Stimulated activated naive CD8-positive, alpha-beta T cell treated with anti-CD3 and anti-CD28 coated beads, Interleukin-15, Interleukin-2, amounts not matched to agents 100 U/mL and 50 U/mL, for 24 hours (primary cell): ENCODE measurements at regions not wholly inside any gene's neighbourhood (a gene's known extent, or its start where the extent isn't known, plus 50 kb on each side); places are given as distances from the start of the nearest gene placed in this dataset.
"Not testable (repeated sequence)": the region's sequence is repeated elsewhere in the genome, so short reads cannot be mapped to it uniquely, and the experiment has no call there.

Source experiments
- ATAC-seq: fragments of 150-1000 bp; cut with Tn5 transposase; one replicate; pipeline ENCODE4 v1.10.0; 2021
- DNase-seq: peaks from one replicate; pipeline ENCODE4 v3.0.0; 2021

DNA sequence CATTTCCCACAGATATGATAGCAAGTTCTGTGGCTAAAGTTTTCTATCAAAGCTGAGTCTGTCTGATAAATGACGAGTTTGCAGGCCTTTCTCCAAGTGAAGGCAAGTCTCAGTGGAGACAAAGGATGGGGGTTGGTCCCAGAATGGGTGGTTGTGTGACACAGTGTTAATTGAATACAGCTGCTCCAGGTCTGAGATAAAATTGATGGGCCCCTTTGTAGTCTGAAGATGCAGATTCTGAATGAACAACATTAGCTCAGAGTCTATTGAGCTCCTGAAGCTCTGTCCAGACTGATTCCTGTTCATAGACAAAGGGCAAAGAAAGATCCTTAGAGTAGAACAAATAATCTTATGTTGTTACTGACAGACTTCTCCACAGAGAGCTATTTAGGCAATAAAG is 296.9 kb upstream of the CYRIA start:
- DNase-seq (no peak), ATAC-seq (no peak)

DNA sequence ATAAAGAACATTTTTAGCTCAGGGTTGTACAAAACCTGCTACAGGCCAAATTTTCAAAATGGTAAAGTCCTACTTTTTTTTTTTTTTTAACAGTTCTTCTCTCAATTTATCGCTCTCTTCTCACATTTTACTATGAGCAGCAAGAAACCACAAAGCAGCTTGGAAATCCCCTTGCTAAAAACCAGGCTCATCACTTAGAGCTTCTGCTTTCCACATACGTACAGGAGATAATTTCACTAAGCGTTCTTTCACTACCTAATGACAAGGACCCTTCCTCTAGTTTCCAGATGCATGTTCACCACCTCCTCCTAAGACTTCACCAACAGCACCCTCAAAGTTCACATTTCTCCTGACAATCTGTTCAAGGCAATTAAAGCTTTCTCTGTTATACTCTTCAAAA is 294.9 kb upstream of the CYRIA start:
- ATAC-seq: no peak
- DNase-seq: no peak

DNA sequence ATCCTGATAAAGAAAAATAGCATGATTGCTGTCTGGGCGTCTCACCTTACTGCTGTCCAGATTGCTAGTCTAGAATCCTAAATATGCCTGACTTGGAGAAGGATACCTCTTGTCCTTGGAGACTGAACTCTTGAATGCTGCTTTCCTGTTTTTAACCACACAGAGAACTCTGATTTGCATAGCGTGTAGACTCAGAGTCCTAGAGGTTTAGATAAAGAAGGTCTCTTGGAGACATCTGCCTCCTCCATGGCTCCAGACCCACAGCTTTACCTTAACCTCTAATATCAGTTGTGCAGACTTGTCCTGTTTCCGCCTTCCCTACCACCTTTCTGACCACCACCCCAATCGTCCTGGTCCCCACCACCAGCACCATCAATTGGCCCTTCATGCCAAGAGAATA is 292.6 kb upstream of the CYRIA start:
- DNase-seq: no peak
- ATAC-seq: no peak

DNA sequence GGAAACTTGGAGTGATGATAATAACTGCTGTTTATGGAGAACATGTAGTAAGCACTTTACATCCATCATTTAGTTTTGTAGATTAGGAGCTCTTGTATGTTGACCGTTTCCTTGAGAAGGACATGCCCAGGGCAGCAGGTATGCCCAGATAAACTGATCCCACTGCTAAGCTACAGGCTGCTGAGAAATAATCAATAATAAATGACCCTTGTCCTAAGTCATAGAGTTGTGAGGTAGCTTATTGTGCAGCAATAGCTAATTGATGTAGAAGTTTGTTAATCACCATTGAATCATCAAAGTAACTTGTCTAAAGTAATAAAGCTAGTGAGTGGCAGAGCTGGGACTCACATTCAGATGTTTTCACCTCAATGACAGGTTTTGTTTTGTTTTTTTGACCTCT is 287.2 kb upstream of the CYRIA start:
- DNase-seq (no peak), ATAC-seq (no peak)

DNA sequence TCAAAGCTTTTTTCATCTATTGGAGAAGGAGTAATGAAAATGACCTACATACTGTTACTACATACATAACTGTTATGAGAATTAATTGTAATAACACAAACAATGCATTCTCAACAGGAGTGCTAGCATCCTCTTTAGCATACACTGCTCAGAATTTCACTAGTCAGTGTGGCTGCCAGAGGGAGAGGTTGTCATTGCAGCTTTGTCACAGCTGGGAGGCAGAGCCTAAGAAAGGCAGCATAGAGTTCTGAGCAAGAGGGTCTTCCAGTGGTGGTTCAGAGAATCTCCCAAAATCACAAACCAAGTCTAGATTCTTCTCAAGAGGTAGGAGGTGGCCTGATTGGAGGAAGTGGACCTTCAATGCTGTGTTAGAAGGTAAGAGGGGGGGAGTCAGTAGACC is 286.7 kb upstream of the CYRIA start:
- DNase-seq: no peak
- no peak for ATAC-seq

DNA sequence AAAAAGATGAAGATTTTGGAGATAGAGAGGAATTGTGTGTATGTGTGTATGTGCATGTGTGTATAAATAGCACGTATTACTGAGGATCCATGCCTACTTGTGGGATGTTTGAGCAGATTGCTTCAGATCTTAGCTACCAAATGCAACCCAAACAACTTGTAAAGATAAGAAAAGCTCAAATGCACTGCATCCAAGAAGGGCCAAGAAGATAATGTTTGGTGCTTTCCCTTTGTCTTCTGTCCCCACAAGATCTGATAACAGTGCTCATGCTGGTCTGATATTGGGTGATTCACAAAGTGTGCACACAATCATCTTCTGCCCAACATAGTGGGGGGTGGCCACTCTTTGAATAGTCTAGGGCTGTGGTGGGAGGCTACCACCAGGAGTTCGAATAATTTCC is 284.8 kb upstream of the CYRIA start:
- ATAC-seq (no peak), DNase-seq (no peak)

DNA sequence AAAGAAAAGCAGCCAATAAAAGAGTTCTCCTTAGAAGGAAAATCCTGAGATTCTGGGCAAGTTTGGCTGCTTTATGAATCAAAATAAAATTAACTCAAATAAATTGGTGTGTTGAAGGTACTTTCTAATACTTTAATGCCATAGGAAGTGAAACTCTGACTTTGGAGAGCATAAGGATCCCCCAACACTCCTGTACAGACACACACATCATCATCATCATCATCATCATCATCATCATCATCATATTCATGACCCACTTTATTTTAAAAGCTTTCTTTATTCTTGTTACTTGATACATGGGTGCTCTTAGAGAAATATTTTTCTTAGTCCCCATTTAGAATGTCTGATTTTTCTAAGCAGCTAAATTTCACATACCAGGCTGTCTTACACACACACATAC is 283.1 kb upstream of the CYRIA start:
- no peak for DNase-seq
- no peak for ATAC-seq

DNA sequence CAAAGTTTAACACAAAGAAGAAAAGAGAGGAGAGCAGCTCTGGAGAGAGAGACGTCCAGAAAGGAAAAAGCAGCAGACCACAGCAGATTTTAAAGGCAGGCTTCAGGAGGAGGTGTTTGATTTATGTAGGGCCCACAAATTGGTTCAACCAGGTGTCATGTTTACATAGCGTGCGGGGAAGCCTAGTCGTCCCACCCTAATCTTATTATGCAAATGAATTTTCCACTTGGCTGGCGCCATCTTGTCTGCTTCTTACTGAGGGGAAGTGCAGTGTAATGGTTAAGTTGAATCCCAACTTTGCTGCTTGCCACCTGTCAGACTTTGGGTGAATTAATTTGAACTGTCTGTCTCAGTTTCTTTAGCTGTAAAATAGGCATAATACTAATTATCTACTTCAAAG is 282.4 kb upstream of the CYRIA start:
- DNase-seq (no peak), ATAC-seq (no peak)

DNA sequence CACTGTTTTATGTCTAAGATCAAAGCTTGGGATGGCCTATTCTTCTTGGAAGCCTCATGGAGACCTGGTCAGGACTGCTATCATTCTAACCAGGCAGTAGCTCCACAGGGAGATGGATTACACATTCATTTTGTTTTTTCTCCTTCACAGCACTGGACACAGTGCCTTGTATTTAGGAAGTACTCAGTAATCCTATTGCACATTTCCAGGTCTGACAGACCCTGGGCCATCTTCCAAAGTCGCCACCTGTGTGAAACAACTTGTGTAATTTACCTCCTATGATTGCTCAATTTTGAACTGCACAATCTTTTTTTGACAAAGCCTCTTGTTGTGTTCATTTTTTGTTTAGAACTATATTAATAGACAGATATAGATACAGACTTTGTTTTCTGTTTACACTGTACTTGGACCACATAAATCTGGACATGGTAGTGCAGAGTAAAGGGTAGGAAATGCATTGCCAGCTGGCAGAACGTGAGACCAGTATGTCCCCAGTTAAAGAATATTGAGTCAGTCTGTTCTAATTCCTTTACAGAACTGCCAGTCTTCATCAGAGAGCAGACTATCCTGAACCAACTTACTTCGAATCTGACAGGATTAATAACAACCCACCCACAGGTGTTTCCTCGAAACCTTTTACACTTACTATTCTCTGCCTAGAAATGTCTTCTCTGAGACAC is 277.8 kb upstream of the CYRIA start:
- DNase-seq: no peak
- no peak for ATAC-seq

DNA sequence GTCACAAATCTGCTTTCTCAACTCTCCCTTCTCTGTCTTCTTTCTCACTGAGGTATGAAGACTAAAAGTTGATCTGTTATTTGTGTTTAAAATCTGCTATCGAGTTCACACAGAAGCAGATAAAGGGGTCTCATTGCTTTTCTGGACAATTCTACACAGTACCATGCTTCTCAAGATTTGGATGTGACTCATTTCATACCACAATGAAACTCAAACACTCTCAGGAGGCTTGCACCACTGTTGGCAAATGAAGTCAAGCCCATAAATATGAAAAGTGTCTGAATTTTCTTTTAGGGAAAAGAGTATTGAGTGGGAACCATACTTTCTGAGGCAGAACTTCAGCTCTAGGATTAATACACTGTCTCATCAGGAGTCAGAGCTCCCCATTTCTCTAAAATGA is 274.6 kb upstream of the CYRIA start:
- DNase-seq (no peak), ATAC-seq (no peak)

DNA sequence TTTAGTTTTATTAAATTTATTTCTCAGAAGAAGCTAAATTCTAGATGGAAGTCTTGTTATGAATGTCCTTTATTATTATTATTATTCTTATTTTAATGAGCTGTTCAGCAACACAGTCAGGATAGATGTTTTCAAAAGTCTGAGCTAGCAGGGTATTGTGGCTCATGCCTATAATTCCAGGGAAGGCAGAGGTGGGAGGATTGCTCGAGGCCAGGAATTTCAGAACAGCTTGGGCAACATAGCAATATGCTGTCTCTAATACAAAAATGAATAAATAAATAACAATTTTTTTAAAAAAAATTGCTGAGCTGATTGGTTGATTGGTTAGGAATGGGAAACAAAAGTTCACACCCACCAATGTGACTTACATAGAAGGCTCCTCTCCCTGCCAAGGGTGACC is 274.1 kb upstream of the CYRIA start:
- no peak for ATAC-seq
- no peak for DNase-seq

DNA sequence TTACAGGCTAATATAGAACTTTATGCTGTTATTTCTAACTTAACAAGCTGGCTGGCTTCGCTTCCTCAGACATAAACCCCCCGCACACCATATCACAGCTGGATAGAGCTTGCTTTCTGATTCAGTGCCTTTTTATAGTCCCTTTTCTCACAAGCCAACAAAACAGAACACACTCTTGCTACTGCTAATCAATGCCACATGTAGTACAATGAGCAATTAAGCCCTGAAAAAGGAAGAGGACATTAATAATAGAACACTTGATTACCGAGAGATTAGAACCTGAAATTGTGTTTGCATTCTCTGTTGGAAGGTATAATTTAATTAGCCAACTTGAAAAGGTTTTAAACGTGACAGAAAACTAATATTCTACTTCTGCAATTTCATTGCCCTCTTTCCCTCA is 267.7 kb upstream of the CYRIA start:
- DNase-seq (no peak), ATAC-seq (no peak)

DNA sequence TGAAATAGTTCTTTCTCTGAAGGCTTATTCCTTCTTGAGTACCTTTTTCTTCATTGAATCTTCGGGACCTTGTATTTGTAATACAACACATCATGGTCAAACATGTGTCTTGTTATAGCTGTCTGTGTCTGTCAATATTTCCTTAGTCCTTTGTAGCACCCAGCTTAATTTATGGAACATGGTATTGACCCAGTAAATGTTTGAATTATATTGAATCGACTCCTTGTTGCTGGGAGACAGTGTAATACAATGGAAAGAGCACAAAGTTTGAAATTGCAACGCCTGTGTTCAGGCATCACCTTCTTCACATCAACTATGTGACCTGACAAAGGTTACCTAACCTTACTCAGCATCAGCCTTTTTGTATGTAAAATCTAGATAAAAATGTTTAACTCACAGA is 267.2 kb upstream of the CYRIA start:
- DNase-seq (no peak), ATAC-seq (no peak)

DNA sequence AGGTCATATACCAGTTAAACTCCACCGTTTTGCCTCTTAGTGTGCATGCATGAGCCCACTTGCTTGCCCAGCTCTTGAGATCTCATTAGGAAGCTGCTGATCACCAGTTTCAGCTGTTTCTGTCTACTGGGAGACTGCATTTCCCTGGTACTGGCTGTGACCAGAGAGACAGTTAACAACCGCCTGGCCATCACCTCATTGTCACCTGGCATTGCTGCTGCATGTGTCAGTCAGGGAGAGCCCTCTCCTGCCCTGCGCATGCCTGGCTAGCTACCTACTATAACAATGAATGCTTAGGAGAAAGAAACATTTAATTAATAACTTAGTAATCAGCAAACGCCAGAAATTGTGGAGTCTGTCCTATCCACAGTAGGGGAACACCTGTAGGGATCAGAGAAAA is 265.8 kb upstream of the CYRIA start:
- no peak for DNase-seq
- no peak for ATAC-seq

DNA sequence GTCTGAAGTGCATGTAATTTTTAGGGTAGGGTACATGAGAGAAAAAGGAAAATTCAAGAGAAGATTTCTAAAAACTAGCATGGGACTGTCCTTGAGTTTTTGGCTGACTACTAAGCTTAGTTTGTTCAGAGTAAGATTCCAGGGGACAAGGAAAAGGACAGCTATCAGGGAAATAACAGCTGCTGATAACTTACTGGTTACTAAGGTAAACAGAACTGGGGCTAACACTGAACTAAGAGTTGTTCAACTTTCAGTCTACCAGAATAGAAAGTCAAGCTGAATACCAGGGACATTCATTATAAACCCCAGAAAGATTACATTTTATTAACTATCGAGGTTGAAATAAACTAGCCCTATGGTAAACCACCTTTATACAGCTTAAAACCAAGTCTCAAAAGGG is 261.8 kb upstream of the CYRIA start:
- ATAC-seq: no peak
- DNase-seq: no peak

DNA sequence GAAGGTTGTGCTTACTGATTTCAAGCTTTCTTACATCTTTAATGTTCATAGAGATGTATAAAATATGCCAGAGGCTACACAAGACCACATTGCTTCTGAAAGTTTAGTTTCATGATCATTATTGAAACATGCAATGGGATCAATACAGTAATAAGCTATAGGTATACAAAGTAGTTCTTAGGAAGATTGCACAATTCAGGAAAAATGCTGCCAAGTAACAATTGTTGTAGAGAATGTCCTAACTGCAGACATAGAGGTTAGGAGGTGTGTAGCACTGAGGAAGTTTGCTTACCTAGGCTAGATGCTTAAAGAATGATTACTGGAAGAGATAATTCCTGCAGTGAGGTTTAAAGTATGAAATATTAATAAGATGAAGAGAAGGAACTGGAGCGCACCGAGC is 259.5 kb upstream of the CYRIA start:
- ATAC-seq (no peak), DNase-seq (no peak)

DNA sequence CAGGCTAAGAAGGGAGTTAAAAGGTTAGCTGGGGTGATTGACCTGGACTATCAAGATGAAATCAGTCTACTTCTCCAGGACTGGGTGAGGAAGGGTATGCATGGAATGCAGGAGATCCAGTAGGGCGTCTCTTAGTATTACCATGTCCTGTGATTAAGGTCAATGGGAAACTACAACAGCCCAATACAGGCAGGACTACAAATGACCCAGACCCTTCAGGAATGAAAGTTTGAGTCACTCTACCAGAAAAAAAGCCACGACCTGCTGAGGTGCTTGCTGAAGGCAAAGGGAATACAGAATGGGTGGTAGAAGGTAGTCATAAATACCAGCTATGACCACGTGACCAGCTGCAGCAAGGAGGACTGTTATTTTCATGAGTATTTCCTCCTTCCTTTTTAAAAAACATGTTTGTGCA is 249.7 kb upstream of the CYRIA start:
- not testable (repeated sequence) for ATAC-seq, DNase-seq

DNA sequence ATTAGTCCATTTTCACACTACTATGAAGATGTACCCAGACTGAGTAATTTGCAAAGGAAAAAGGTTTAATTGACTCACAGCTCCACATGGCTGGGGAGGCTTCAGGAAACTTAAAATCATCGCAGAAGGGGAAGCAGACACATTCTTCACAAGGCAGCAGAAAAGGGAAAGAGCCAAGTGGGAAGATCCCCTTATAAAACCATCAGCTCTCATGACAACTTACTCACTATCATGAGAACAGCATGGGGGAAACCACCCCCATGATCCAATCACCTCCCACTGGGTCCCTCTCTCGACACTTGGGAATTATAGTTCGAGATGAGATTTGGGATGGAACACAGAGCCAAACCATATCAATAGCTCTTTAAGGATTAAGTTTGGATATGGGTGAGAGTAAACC is 246.1 kb upstream of the CYRIA start:
- no peak for DNase-seq
- ATAC-seq: no peak

DNA sequence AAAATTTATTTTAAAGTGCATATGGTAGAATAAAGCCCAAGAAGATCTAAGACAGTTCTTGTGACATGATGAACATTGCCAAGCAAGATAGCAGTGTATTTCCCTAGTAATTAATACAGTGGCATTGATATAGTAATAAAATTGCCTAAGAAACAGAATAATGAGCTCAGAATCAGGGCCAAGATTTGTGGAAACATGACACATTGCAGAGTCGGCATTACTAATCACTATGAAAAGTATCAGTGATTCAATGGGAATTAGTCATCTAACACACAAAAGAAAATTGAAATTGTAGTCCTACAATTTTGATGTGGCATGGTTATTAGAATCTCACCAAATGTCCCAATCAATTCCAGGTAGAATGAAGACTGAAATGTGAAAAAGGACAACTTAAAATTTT is 243.0 kb upstream of the CYRIA start:
- no peak for ATAC-seq

DNA sequence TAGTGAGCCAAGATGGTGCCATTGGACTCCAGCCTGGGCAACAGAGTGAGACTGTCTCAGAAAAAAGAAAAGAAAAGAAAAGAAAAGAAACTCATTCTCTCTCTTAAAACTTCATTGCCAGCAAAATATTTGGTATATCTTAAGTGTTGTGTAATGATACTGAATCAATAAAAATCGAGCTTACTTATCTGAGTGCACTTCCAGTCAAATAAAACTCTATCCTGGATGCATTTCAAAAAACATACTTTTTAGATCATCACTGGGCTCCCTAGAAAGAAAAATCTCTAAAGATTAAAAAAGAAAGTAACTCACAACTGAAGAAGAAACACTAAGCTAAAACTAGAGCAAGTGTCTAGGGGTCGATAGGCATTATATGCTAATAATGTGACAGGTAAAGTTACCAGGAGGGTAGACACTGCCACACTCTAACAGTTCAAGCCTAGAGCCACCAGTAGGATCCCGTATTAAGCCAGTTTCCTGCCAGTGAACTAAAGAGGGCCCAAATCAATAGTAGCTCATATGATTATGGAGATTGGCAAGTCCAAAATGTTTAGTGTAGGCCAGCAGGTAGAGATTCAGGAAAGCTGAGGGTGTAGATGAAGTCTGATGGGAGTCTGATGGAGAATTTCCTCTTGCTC is 242.1 kb upstream of the CYRIA start:
- ATAC-seq (no peak), DNase-seq (no peak)

More for the DNA sequence above, 243.0 kb upstream of the CYRIA start:
- no peak for DNase-seq

DNA sequence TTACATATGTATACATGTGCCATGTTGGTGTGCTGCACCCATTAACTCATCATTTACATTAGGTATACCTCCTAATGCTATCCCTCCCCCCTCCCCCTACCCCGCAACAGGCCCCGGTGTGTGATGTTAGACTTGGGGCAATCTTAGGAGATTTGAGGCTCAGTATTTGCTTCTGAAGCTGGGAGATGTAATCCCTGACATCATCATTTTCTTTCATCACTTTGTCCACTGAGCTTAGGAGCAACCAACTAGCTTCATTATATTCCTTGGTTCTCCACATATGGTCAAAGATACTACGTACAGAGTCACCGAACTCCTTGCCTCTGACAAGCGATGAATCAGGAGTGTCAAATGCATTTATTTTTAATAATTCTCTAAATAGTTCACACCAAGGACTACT is 239.7 kb upstream of the CYRIA start:
- ATAC-seq, DNase-seq: not testable (repeated sequence)

DNA sequence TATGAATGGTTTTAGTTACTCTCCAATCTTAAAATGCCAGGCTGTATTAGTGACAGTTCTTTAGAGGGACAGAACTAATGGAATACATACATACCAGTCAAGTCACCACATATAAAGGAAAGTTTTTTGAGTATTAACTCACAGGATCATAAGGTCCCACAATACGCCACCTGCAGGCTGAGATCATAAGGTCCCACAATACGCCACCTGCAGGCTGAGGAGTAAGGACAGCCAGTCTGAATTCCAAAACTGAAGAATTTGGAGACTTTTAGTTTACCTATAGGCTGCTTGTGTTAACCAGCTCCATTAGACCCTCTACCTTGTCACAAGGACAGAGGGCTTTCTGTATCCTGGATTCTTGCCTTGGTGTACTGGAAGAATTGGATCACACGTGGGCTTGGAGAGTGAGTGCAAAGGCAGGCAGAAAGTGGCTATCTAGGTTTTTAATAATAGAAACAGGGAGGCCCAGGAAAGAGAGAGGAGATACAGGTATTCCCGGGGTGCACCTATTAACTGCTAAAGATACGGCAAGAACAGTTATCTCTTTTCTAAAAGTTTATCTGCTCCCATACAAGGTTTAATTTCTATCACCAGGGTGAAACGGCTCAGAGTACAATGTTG is 234.9 kb upstream of the CYRIA start:
- DNase-seq (peak; percentile 11), ATAC-seq (no peak)

DNA sequence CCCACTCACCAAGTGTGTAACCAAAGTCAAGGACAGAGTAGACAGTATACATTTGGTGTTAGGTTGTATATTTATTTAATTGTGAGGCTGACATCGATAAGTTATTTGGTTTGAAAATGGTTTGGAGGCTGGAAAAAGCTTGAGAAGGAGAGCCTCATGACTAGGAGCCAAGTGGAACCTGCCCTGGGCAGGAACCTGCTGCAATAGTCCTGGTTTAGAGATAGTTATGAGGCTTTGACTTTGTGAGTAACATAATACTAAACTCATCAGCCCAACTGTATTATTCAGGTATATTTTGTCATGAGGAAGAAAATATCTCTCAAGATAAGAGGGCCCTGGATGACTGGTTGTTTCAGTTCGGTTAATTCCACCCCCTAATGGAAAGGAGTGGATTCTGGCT is 234.3 kb upstream of the CYRIA start:
- DNase-seq (no peak), ATAC-seq (no peak)

DNA sequence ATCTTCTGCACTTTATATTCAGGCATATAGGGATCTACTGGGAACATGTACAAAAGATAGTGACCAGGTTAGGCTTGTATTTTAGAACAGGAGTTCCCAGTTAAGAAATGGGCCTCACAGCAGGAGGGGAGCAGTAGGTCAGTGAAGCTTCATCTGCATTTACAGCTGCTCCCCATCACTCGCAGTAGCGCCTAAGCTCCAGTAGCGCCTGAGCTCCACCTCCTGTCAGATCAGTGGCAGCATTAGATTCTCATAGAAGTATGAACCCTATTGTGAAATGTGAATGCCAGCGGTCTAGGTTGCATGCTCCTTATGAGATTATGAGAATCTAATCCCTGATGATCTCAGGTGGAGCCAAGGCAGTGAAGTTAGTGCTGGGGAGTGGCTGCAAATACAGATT is 224.4 kb upstream of the CYRIA start:
- ATAC-seq (no peak), DNase-seq (no peak)
